HEK293 (cell line): ENCODE measurements at regions not wholly inside any gene's neighbourhood (a gene's known extent, or its start where the extent isn't known, plus 50 kb on each side); places are given as distances from the start of the nearest gene placed in this dataset.

Experiments
- CTCF ChIP-seq: fragments of 450-650 bp; formaldehyde crosslinking; IDR thresholded peaks from 2 replicates; pipeline ENCODE4 v1.5.1; 2016; ENCODE audit warnings: missing biosample characterization, missing genetic modification characterization
- GLI4 ChIP-seq: fragments of 450-650 bp; formaldehyde crosslinking; IDR thresholded peaks from 2 replicates; pipeline ENCODE4 v1.5.1; 2016; ENCODE audit warnings: missing biosample characterization, missing genetic modification characterization
- ZBTB49 ChIP-seq: fragments of 450-650 bp; formaldehyde crosslinking; IDR thresholded peaks from 2 replicates; pipeline ENCODE4 v1.5.1; 2016; ENCODE audit warnings: missing biosample characterization, missing genetic modification characterization, low read depth
- ZNF175 ChIP-seq: fragments of 450-650 bp; formaldehyde crosslinking; IDR thresholded peaks from 2 replicates; pipeline ENCODE4 v1.5.1; 2016; ENCODE audit warnings: missing biosample characterization, missing genetic modification characterization
- ZNF311 ChIP-seq: fragments of 450-650 bp; formaldehyde crosslinking; IDR thresholded peaks from 2 replicates; pipeline ENCODE4 v1.5.1; 2017; ENCODE audit warnings: missing biosample characterization, missing genetic modification characterization, borderline replicate concordance
- ZNF777 ChIP-seq: fragments of 450-650 bp; formaldehyde crosslinking; IDR thresholded peaks from 2 replicates; pipeline ENCODE4 v1.5.1; 2017; ENCODE audit warnings: missing biosample characterization, missing genetic modification characterization, borderline replicate concordance
- ZSCAN30 ChIP-seq: fragments of 450-650 bp; IDR thresholded peaks from 2 replicates; pipeline ENCODE4 v1.5.1; 2018; ENCODE audit warnings: missing biosample characterization, mild to moderate bottlenecking, missing genetic modification characterization, moderate library complexity
- ZSCAN4 ChIP-seq: fragments of 450-650 bp; formaldehyde crosslinking; IDR thresholded peaks from 2 replicates; pipeline ENCODE4 v1.5.1; 2017; ENCODE audit warnings: missing biosample characterization, missing genetic modification characterization

GRCh38 chr1:215018555-215018954 is 64.0 kb upstream of the KCNK2 start:
- TF ChIP-seq ZSCAN30 (no peak), ZBTB49 (tag by site-specific recombination) (no peak), GLI4 (tag by site-specific recombination) (no peak), ZNF175 (tag by site-specific recombination) (no peak), ZNF777 (no peak), ZNF311 (tag by site-specific recombination) (no peak), ZSCAN4 (tag by site-specific recombination) (no peak), CTCF (tag by site-specific recombination) (no peak)
